Neural crest cell (in vitro differentiated cells): ENCODE measurements at regions not wholly inside any gene's neighbourhood (a gene's known extent, or its start where the extent isn't known, plus 50 kb on each side); places are given as distances from the start of the nearest gene placed in this dataset.

ENCODE experiments used
- DNase-seq: peaks from one replicate; pipeline ENCODE4 v3.0.0; 2021; ENCODE audit warnings: low read depth, mixed read lengths, low spot score
- H3K27ac Mint-ChIP-seq: one replicate; pipeline ENCODE4 v1.8.0; 2021; ENCODE audit warnings: mild to moderate bottlenecking, mixed read lengths; ENCODE audit not compliant: unreplicated experiment
- H3K27me3 Mint-ChIP-seq: 2 replicates; pipeline ENCODE4 v1.8.0; 2021; ENCODE audit warnings: low read depth, mild to moderate bottlenecking, mixed read lengths
- H3K36me3 Mint-ChIP-seq: 2 replicates; pipeline ENCODE4 v1.8.0; 2021; ENCODE audit warnings: low read depth, mild to moderate bottlenecking, mixed read lengths
- H3K4me1 Mint-ChIP-seq: 2 replicates; pipeline ENCODE4 v1.8.0; 2021; ENCODE audit warnings: mixed read lengths
- H3K4me3 Mint-ChIP-seq: one replicate; pipeline ENCODE4 v1.8.0; 2021; ENCODE audit warnings: mild to moderate bottlenecking, mixed read lengths
- H3K9me3 Mint-ChIP-seq: 2 replicates; pipeline ENCODE4 v1.8.0; 2021; ENCODE audit warnings: mixed read lengths
- TF ChIP-seq, protein P1 (sequence below): fragments of 200-600 bp; sonication (generic); conservative IDR thresholded peaks from 2 replicates; pipeline ENCODE4 v1.5.0; 2021; ENCODE audit warnings: antibody characterized with exemption, mild to moderate bottlenecking

DNA sequence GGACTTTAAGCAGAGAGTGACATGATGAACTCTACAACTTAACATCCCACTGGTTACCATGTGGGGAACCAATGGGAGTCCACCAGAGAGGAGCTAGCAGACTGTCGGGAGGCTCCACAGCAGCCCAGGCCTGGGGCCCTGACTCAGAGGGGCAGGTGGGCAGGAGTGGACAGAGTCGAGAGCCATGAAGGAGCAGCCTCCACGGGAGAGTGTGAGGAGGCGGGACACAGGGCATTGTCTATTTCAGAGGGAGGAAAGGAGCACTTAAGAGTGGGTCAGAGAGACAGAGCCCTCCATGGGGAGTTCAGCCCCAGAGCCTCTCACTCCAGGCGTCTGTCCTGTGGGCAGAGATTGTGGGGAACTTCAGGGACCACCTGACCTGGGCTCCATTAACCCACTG lies 118.7 kb downstream of the CYP26B1 start:
- Mint-ChIP-seq H3K4me1 (no peaks in the 10 kb centered on the region), H3K27ac (no peak overlapping the region), H3K36me3 (no peaks in the 10 kb centered on the region), H3K4me3 (no peak overlapping the region), H3K27me3 (peaks cover 14% of the 10 kb centered on the region), H3K9me3 (no peaks in the 10 kb centered on the region)
- TF ChIP-seq, protein P1, sequence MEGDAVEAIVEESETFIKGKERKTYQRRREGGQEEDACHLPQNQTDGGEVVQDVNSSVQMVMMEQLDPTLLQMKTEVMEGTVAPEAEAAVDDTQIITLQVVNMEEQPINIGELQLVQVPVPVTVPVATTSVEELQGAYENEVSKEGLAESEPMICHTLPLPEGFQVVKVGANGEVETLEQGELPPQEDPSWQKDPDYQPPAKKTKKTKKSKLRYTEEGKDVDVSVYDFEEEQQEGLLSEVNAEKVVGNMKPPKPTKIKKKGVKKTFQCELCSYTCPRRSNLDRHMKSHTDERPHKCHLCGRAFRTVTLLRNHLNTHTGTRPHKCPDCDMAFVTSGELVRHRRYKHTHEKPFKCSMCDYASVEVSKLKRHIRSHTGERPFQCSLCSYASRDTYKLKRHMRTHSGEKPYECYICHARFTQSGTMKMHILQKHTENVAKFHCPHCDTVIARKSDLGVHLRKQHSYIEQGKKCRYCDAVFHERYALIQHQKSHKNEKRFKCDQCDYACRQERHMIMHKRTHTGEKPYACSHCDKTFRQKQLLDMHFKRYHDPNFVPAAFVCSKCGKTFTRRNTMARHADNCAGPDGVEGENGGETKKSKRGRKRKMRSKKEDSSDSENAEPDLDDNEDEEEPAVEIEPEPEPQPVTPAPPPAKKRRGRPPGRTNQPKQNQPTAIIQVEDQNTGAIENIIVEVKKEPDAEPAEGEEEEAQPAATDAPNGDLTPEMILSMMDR: no peak
- peak; percentile 0 for DNase-seq

DNA sequence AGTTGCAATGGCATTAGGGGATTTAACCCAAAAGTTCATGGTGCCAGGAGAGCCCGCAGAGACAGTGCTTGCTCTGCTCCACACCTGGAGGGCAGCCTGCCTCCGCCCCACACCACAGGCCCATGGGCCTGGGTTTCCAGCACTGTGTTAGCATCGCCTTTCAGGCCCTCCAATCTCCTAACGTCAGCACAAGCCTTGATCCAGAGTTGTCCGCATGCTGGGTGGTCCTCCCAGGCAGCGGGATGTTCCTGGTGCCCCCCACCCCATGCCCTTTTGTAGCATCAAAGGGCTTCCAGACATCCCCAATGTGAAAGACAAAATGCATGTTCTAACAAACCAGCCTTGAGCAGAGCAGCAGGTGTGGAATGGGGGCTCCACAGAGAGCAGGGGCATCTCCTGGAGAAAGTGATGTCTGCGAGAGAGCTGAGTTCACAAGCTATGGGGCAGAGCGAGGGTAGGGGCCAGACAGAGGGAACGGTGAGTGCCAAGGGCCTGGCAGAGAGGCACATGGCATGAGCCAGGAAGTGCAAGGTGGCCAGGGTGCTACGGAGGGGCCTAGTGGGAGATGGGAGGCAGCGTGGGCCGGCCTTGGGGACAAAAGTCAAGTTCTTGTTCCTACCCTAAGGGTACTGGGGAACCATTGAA lies 119.2 kb downstream of the CYP26B1 start:
- no peak overlapping the region for H3K4me3 Mint-ChIP-seq
- no peaks in the 10 kb centered on the region for H3K36me3 Mint-ChIP-seq
- peak overlapping the region; percentile 8 for H3K27ac Mint-ChIP-seq
- no peaks in the 10 kb centered on the region for H3K4me1 Mint-ChIP-seq
- no peaks in the 10 kb centered on the region for H3K9me3 Mint-ChIP-seq
- H3K27me3 Mint-ChIP-seq: peaks cover 14% of the 10 kb centered on the region
- TF ChIP-seq, protein P1: no peak
- DNase-seq: peak; percentile 0

DNA sequence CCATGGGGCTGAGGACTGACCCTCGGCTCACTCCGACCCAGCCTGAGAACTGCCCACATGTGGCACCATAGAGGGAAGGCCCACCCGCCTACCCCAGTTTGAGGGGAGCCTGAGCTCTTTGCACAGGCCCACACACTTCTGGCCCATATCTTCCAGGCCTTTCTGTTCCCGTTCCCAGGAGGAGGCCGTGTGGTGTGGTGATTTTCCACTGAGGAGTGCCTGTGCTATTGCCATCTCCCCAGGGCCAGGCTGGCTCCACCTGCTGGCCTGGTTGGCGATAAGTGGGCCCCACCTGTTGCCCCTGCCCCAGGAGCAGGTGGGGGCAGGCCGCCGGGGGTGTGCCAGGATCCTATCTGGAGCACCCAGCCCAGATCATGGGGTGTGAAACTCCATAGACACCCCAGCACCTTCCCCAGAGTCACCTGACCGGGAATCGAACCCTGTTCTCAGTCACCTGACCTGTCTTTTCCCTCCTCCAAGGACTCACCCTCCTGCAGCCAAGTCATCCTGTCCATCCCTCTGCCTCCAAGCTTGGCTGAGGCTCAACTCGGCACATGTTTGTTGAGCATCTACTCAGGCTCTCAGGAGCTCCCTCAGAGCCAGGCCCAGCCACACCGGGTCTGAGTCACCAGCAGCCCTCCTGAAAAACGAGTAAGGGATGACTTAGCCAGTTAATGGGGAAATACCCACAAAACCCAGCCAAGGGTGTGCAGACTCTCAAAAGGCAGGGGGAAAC lies 120.1 kb downstream of the CYP26B1 start:
- no peak overlapping the region for H3K4me3 Mint-ChIP-seq
- TF ChIP-seq, protein P1: no peak
- H3K36me3 Mint-ChIP-seq: no peaks in the 10 kb centered on the region
- no peaks in the 10 kb centered on the region for H3K4me1 Mint-ChIP-seq
- peaks cover 14% of the 10 kb centered on the region for H3K27me3 Mint-ChIP-seq
- no peaks in the 10 kb centered on the region for H3K9me3 Mint-ChIP-seq
- peak; percentile 0 for DNase-seq
- H3K27ac Mint-ChIP-seq: no peak overlapping the region

DNA sequence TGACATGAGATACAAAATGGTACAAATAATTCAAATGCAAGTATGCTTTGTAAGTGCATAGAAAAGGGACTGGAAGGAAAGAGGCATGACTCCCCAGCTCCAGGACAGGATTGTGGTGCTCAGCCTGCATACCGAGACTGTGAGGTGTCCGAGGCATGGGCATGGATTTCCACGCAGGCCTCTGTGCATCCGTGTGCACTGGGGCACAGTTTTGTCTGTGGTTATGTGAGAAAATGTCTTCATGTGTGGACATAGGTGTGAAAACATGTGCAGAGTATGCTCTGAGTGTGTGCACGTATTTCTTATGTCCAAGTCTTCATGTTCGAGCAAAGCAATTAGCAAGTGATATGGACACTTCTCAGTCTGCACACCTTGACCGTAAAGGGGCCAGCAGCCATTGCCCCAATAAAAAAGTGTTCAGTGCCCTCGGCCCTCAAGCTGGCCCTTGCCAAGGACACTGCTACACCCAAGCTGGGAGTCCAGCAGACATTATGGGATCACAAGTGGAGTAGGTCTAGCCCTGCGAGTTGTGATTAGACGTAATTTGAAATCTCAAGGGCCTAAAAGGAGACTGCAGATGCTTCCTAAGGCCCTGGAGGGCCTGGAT lies 120.7 kb downstream of the CYP26B1 start:
- Mint-ChIP-seq H3K27me3 (peaks cover 13% of the 10 kb centered on the region), H3K27ac (no peak overlapping the region), H3K36me3 (no peaks in the 10 kb centered on the region), H3K9me3 (no peaks in the 10 kb centered on the region), H3K4me1 (no peaks in the 10 kb centered on the region), H3K4me3 (no peak overlapping the region)
- TF ChIP-seq, protein P1: no peak
- no peak for DNase-seq

DNA sequence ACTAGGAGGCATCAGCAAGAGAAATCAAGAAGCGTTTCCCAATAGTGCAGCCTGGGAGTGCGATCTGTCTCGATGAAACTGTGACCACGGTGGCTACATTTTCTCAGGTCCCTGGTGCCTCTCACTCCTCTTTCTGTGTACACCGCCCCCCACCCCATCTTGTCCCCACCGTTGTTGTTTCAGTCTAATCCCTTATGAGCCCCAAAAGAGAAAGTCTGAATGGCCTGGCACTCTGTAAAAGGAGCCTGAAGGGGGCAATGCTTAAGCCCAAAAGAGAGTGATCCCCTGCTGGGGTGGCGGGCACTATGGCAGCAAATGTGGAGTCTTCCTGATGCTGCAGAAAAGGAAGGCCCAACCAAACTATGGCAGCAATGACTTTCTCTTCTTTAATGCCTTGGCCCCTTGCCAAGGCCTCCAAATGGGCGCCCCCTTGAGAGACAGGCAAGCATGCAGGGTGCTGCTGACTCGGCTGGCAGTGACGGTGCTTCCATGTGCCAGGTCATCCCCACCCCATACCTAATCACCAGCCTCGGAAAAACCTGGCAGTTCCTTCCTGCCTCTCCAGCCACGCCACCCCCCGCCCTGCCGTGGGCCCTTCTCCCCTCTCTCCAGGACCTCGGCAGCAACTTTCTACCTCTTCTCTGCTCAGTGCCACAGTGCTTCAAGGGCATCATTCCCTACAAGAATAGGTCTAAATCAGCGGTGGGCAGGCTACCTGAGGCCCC lies 123.0 kb downstream of the CYP26B1 start:
- DNase-seq: no peak
- H3K27me3 Mint-ChIP-seq: peaks cover 1% of the 10 kb centered on the region
- H3K9me3 Mint-ChIP-seq: no peaks in the 10 kb centered on the region
- H3K36me3 Mint-ChIP-seq: no peaks in the 10 kb centered on the region
- no peak overlapping the region for H3K27ac Mint-ChIP-seq
- H3K4me1 Mint-ChIP-seq: no peaks in the 10 kb centered on the region
- no peak overlapping the region for H3K4me3 Mint-ChIP-seq
- TF ChIP-seq, protein P1: no peak
